ENCODE measurements at regions not wholly inside any gene's neighbourhood (a gene's known extent, or its start where the extent isn't known, plus 50 kb on each side); places are given as distances from the start of the nearest gene placed in this dataset.

GRCh38 chr3:178120367-178120766 is 415.9 kb upstream of the KCNMB2 start:
- TF ChIP-seq CTCF (IDR thresholded peaks at IDR 0.05; ENCODE audit: low read depth, low read length) = no peak

DNA sequence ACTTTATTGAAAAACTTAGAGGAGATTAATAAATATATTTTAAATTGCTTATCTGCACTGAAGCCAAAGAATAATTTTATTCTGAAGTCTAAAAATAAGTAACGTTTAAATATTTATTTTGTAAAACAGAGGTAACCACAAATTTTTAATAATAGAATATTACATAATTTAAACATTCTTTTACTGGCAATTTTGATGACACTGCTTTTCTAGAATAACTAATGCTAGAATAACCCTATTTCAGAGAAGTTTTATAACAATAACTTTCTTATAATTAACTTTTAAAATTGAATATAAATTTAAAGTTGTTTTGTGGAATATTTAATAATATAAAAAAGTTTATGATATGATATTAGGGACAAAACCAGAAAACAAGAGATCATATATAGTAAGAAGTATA is 409.6 kb upstream of the KCNMB2 start:
- no peak overlapping the region for H3K4me3 ChIP-seq (ENCODE audit: low read depth, low read length)
- no peak for TF ChIP-seq CTCF (IDR thresholded peaks at IDR 0.05; ENCODE audit: low read depth, low read length)

More at GRCh38 chr3:178120367-178120766, 415.9 kb upstream of the KCNMB2 start:
- no peak overlapping the region for H3K4me3 ChIP-seq (ENCODE audit: low read depth, low read length)

GRCh38 chr3:178127221-178127620 is 409.0 kb upstream of the KCNMB2 start:
- H3K4me3 ChIP-seq (ENCODE audit: low read depth, low read length) = no peak overlapping the region
- TF ChIP-seq CTCF (IDR thresholded peaks at IDR 0.05; ENCODE audit: low read depth, low read length) = no peak

- TF ChIP-seq CTCF (IDR thresholded peaks at IDR 0.05; ENCODE audit: low read depth, low read length) = no peak
- H3K4me3 ChIP-seq (ENCODE audit: low read depth, low read length) = no peak overlapping the region
Measured at GRCh38 chr3:178129109-178129508, 407.1 kb upstream of the KCNMB2 start.

- TF ChIP-seq CTCF (IDR thresholded peaks at IDR 0.05; ENCODE audit: low read depth, low read length) = no peak
Measured at GRCh38 chr3:178131801-178132200, 404.4 kb upstream of the KCNMB2 start.

GRCh38 chr3:178137206-178137605 is 399.0 kb upstream of the KCNMB2 start:
- TF ChIP-seq CTCF (IDR thresholded peaks at IDR 0.05; ENCODE audit: low read depth, low read length) = no peak
- H3K4me3 ChIP-seq (ENCODE audit: low read depth, low read length) = no peak overlapping the region

More at GRCh38 chr3:178131801-178132200, 404.4 kb upstream of the KCNMB2 start:
- no peak overlapping the region for H3K4me3 ChIP-seq (ENCODE audit: low read depth, low read length)

GRCh38 chr3:178137831-178138230 is 398.4 kb upstream of the KCNMB2 start:
- H3K4me3 ChIP-seq (ENCODE audit: low read depth, low read length) = no peak overlapping the region
- TF ChIP-seq CTCF (IDR thresholded peaks at IDR 0.05; ENCODE audit: low read depth, low read length) = no peak

Data from WI38 (cell line).